Gastroesophageal sphincter (tissue), 4 donors: ENCODE measurements at regions not wholly inside any gene's neighbourhood (a gene's known extent, or its start where the extent isn't known, plus 50 kb on each side); places are given as distances from the start of the nearest gene placed in this dataset.

ENCODE experiments used
- ATAC-seq: fragments of 150-250 bp; one replicate; pipeline ENCODE4 v1.9.1; 2016; ENCODE audit warnings: mild to moderate bottlenecking, moderate library complexity
- H3K27ac ChIP-seq, 4 donors: fragments of 200-600 bp; sonication (generic) in 3 of 4; 1 replicate in 3 of 4; 2 replicates in 1 of 4; pipeline ENCODE4 v1.5.1; 2016 to 2019
- H3K27me3 ChIP-seq: fragments of 200-600 bp; sonication (generic); one replicate; pipeline ENCODE4 v1.5.1; 2019
- H3K36me3 ChIP-seq, 2 donors: fragments of 200-600 bp; sonication (generic); one replicate each; pipeline ENCODE4 v1.5.1; 2019; ENCODE audit warnings: control low read depth in 1 of 2
- H3K4me1 ChIP-seq, 3 donors: fragments of 200-600 bp; sonication (generic); 1 replicate in 2 of 3; 2 replicates in 1 of 3; pipeline ENCODE4 v1.5.1; 2016 to 2019; ENCODE audit warnings: control low read depth in 2 of 3
- H3K4me3 ChIP-seq, 2 donors: fragments of 200-600 bp; sonication (generic); one replicate each; pipeline ENCODE4 v1.5.1; 2019; ENCODE audit warnings: mild to moderate bottlenecking in 1 of 2, moderate library complexity in 1 of 2
- H3K9me3 ChIP-seq, 3 donors: fragments of 200-600 bp; sonication (generic); one replicate each; pipeline ENCODE4 v1.5.1; 2017 to 2019; ENCODE audit warnings: control low read depth in 2 of 3
- EP300 ChIP-seq: sonication (generic); formaldehyde crosslinking; IDR thresholded peaks from one replicate; pipeline ENCODE4 v1.6.1; 2017; ENCODE audit warnings: antibody characterized with exemption, mild to moderate bottlenecking
- POLR2A ChIP-seq, 2 donors: fragments of 450-650 bp; IDR thresholded peaks; one replicate each; pipeline ENCODE4 v1.6.1; 2017; ENCODE audit warnings: antibody characterized with exemption in 2 of 2, mild to moderate bottlenecking in 2 of 2, moderate library complexity in 1 of 2
- POLR2AphosphoS5 ChIP-seq: sonication (generic); formaldehyde crosslinking; IDR thresholded peaks from one replicate; pipeline ENCODE4 v1.6.1; 2017; ENCODE audit warnings: antibody characterized with exemption
- WGBS, 2 donors: methylation state at CpG; one replicate each; pipeline ENCODE4 v1.1.5; 2018; ENCODE audit warnings: low coverage in 1 of 2; 5-methylcytosine and 5-hydroxymethylcytosine counted together
- TF ChIP-seq, protein P1 (sequence below), 4 experiments: fragments of 200-600 bp in 2 of 4; fragments of 450-650 bp in 2 of 4; sonication (generic) in 1 of 4; IDR thresholded peaks; one replicate each; pipeline ENCODE4 v1.5.1; 2017 to 2019; ENCODE audit warnings: antibody characterized with exemption in 4 of 4, mild to moderate bottlenecking in 2 of 4, moderate library complexity in 2 of 4

DNA sequence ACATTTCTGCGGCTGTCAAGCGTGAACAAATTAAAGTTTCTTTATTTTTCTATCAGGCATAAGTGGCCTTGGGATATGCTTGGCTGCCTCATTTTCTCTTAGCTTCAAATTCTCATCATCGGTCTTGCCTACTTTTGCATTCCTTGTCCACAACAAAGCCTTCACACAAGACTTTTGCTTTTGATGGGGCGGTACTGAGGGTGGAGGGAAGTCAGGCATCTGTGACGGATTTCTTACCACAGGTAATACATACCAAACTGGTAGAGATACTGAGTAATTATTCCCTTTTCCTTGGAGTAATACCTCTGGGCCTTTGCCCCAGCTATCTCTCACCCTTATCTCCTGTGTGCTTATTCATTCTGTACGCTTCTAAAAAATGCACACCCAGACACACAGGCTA is 468.3 kb upstream of the RGPD4 start:
- ATAC-seq, result no peak
- Histone ChIP-seq H3K9me3 (no peaks in the 10 kb centered on the region), H3K36me3 (no peaks in the 10 kb centered on the region), H3K4me1 (no peaks in the 10 kb centered on the region), H3K4me3 (no peak overlapping the region), H3K27ac (no peak overlapping the region), H3K27me3 (no peaks in the 10 kb centered on the region)
- TF ChIP-seq, protein P1, sequence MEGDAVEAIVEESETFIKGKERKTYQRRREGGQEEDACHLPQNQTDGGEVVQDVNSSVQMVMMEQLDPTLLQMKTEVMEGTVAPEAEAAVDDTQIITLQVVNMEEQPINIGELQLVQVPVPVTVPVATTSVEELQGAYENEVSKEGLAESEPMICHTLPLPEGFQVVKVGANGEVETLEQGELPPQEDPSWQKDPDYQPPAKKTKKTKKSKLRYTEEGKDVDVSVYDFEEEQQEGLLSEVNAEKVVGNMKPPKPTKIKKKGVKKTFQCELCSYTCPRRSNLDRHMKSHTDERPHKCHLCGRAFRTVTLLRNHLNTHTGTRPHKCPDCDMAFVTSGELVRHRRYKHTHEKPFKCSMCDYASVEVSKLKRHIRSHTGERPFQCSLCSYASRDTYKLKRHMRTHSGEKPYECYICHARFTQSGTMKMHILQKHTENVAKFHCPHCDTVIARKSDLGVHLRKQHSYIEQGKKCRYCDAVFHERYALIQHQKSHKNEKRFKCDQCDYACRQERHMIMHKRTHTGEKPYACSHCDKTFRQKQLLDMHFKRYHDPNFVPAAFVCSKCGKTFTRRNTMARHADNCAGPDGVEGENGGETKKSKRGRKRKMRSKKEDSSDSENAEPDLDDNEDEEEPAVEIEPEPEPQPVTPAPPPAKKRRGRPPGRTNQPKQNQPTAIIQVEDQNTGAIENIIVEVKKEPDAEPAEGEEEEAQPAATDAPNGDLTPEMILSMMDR (IDR thresholded peaks at IDR 0.05), result no peak
- TF ChIP-seq EP300 (no peak), POLR2A (IDR thresholded peaks at IDR 0.05) (no peak), POLR2AphosphoS5 (no peak)
- 83 to 92% methylated on average over 2 to 6 of the region's 6 CpGs for WGBS, 2 donors

DNA sequence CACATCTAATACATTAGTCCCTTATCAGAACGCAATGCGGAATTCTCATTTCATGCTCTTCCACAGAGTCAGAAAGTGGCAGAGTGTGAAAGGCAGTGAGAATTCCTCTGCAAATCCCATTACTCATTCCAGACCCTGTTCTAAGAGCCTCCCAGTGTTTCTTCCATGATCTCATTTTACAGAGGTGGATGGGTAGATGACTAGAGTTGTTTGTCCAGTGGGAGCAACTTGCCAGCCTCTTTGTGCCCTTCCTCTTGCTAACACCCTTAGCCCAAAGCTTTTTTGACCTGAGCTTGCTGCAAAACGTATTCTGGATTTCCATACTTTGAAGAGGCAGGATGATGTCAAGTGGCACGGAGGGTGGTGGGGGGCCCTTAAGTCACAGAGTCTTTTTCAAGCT is 467.7 kb upstream of the RGPD4 start:
- Histone ChIP-seq H3K36me3 (no peaks in the 10 kb centered on the region), H3K27ac (no peak overlapping the region), H3K4me1 (no peaks in the 10 kb centered on the region), H3K4me3 (no peak overlapping the region), H3K9me3 (no peaks in the 10 kb centered on the region), H3K27me3 (no peaks in the 10 kb centered on the region)
- WGBS, 2 donors, result 79 to 95% methylated on average over 3 to 4 of the region's 4 CpGs
- ATAC-seq, result no peak
- TF ChIP-seq, protein P1 (IDR thresholded peaks at IDR 0.05), result no peak
- TF ChIP-seq EP300, result no peak
- no peak for TF ChIP-seq POLR2A (IDR thresholded peaks at IDR 0.05)
- no peak for TF ChIP-seq POLR2AphosphoS5

DNA sequence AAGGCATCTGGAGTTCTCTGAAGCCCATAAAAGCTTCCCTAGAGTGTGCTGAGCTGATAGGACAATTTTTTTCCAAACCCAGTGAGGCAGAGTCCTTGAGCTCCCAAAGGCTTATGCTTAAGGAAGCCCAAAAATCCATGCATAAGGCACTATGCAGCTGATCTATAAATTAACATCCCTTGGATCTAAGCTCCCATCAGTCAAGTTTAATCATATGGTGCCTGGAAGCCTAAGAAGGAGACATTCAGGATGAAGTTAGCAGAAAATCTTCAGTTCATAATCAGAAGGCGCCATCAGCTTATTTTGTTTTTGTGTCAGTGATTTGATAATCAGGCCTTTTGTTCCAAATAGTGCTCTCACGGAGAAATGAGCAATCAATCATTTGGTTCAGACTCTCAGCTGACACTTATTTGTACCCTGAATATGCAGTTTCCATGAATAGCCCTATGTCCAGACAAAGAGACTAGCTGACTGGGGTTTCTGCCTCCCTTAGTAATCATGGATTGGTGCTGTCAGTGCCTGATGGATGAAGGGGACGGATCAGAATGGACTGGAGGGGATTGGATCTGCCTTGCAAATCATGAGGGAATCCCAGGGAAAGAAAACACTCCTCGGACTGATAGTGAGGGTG is 464.8 kb upstream of the RGPD4 start:
- H3K4me3 ChIP-seq, result no peak overlapping the region
- H3K36me3 ChIP-seq, result no peaks in the 10 kb centered on the region
- no peaks in the 10 kb centered on the region for H3K27me3 ChIP-seq
- no peak overlapping the region for H3K27ac ChIP-seq
- no peak for ATAC-seq
- no peak for TF ChIP-seq POLR2AphosphoS5
- no peak for TF ChIP-seq EP300
- no peak for TF ChIP-seq POLR2A (IDR thresholded peaks at IDR 0.05)
- TF ChIP-seq, protein P1 (IDR thresholded peaks at IDR 0.05), result no peak
- H3K9me3 ChIP-seq, result no peaks in the 10 kb centered on the region
- no peaks in the 10 kb centered on the region for H3K4me1 ChIP-seq
- 32 to 45% methylated on average over 3 to 4 of the region's 4 CpGs for WGBS, 2 donors

DNA sequence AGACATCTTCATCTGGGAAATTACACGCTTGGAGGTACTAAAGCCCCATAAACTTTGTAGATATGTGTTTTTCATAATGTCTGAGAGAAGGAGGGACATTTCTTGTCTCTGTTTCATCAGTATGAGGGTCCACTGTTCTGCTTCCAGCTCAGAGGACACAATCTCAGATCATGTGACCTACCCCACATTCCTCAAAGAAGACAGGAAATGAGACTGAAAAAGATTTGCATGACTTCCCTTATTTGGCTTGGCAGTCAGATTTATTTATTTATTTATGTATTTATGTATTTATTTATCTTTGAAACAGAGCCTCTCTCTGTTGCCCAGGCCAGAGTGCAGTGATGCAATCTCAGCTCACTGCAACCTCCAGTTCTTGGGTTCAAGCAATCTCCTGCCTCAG is 463.7 kb upstream of the RGPD4 start:
- Histone ChIP-seq H3K4me1 (no peaks in the 10 kb centered on the region), H3K27me3 (no peaks in the 10 kb centered on the region), H3K27ac (no peak overlapping the region), H3K9me3 (no peaks in the 10 kb centered on the region), H3K36me3 (no peaks in the 10 kb centered on the region), H3K4me3 (no peak overlapping the region)
- ATAC-seq, result no peak
- TF ChIP-seq POLR2AphosphoS5 (no peak), EP300 (no peak), POLR2A (IDR thresholded peaks at IDR 0.05) (no peak)
- TF ChIP-seq, protein P1 (IDR thresholded peaks at IDR 0.05), result no peak
- 100% methylated on average over 1 of the region's 1 CpG for WGBS, 2 donors

DNA sequence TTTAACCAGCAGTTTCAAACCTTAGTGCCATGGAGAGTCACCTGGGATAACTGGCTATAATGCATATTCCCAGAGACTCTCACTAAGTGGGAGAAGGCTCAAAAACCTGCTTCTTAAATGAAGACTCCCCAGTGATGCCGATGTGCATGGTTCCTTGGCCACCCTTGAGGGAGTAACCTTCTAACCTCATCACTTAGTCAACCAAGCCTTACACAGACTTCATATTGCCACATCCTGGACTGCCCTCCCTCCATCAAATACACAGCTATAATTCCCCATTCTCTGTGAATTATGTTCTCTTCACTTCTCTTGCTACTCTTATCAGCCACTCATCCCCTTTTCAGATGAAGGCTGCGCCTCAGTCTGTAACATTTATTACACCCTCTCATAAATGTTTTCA is 462.9 kb upstream of the RGPD4 start:
- TF ChIP-seq, protein P1 (IDR thresholded peaks at IDR 0.05), result no peak
- TF ChIP-seq POLR2AphosphoS5, result no peak
- TF ChIP-seq EP300, result no peak
- no peak for TF ChIP-seq POLR2A (IDR thresholded peaks at IDR 0.05)
- H3K4me3 ChIP-seq, result no peak overlapping the region
- WGBS, 2 donors, result 86 to 100% methylated on average over 1 to 2 of the region's 2 CpGs
- ATAC-seq, result no peak
- H3K4me1 ChIP-seq, result no peaks in the 10 kb centered on the region
- no peak overlapping the region for H3K27ac ChIP-seq
- no peaks in the 10 kb centered on the region for H3K36me3 ChIP-seq
- H3K27me3 ChIP-seq, result no peaks in the 10 kb centered on the region
- no peaks in the 10 kb centered on the region for H3K9me3 ChIP-seq
